Central memory CD8-positive, alpha-beta T cell (primary cell): ENCODE measurements at regions not wholly inside any gene's neighbourhood (a gene's known extent, or its start where the extent isn't known, plus 50 kb on each side); places are given as distances from the start of the nearest gene placed in this dataset.

Experiments
- ATAC-seq: fragments of 150-1000 bp; cut with Tn5 transposase; replicated peaks from 2 replicates; pipeline ENCODE4 v1.10.0; 2022; ENCODE audit warnings: mild to moderate bottlenecking, moderate FRiP score, moderate number of reproducible peaks; ENCODE audit not compliant: poor library complexity, severe bottlenecking; ENCODE audit errors: extremely low read depth
- DNase-seq, 2 donors: peaks; one replicate each; pipeline ENCODE4 v3.0.0; 2021; ENCODE audit warnings: low spot score in 2 of 2
- H3K27ac Mint-ChIP-seq: one replicate; pipeline ENCODE4 v1.8.0; 2022; ENCODE audit warnings: low read depth, mild to moderate bottlenecking, moderate library complexity, mixed read lengths
- H3K27me3 Mint-ChIP-seq: one replicate; pipeline ENCODE4 v1.8.0; 2022; ENCODE audit warnings: mixed read lengths
- H3K36me3 Mint-ChIP-seq: one replicate; pipeline ENCODE4 v1.8.0; 2022; ENCODE audit warnings: mild to moderate bottlenecking, moderate library complexity, mixed read lengths; ENCODE audit not compliant: insufficient read depth
- H3K4me1 Mint-ChIP-seq: one replicate; pipeline ENCODE4 v1.8.0; 2022; ENCODE audit warnings: mixed read lengths
- H3K4me3 Mint-ChIP-seq: one replicate; pipeline ENCODE4 v1.8.0; 2022; ENCODE audit warnings: mild to moderate bottlenecking, moderate library complexity, mixed read lengths
- H3K9me3 Mint-ChIP-seq: one replicate; pipeline ENCODE4 v1.8.0; 2022; ENCODE audit warnings: mixed read lengths

DNA sequence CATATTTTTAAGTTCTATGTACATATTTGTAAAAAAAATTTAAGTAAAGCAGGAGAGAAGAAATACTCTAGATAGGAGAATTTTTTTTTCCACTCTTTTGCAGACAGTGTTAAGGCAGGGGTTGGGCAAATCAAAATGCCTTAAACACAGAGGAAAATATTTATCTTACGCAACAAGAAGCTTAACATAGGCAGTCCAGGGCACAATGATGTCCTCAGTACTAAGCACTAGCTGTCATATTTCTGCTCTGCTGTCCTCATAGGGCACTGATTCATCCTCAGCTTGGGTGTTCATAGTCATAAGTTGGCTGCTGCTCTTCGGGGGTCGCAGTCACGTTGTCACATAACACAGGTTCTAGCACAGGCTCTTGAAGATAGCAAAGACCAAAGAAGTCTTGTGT lies 247.4 kb downstream of the PTBP2 start:
- ATAC-seq, result no peak
- no peak overlapping the region for H3K4me3 Mint-ChIP-seq
- peaks cover 42% of the 10 kb centered on the region for H3K27me3 Mint-ChIP-seq

DNA sequence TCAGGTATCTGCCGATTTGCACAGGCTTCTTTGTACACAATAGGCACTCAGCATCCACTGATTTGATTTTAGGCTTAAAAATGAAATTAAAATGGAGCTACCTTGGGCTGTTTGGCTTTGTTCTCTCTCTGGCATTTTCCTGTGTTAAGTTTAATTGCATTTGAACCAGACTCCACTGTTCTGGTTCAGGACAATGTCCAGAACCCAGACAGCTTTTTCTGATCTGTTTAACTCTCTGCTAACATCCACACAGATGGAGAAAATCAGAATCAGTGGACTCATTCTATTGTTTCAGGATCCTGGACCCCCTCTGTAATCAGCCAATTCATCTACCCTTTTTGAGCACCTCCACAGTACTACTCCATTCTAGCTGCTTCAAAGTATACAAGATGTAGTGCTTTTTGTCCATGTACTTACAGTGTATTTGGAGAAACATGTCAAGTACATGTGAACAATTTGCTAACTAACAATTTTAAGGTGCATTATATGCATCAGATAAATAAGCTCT lies 248.1 kb downstream of the PTBP2 start:
- Mint-ChIP-seq H3K9me3 (no peaks in the 10 kb centered on the region), H3K27ac (no peak overlapping the region), H3K4me1 (no peaks in the 10 kb centered on the region), H3K27me3 (peaks cover 46% of the 10 kb centered on the region), H3K4me3 (no peak overlapping the region), H3K36me3 (no peaks in the 10 kb centered on the region)
- ATAC-seq (no peak), DNase-seq (no peak)

More for the DNA sequence above, 247.4 kb downstream of the PTBP2 start:
- no peak for DNase-seq
- no peak overlapping the region for H3K27ac Mint-ChIP-seq
- no peaks in the 10 kb centered on the region for H3K36me3 Mint-ChIP-seq
- H3K4me1 Mint-ChIP-seq, result no peaks in the 10 kb centered on the region
- no peaks in the 10 kb centered on the region for H3K9me3 Mint-ChIP-seq

DNA sequence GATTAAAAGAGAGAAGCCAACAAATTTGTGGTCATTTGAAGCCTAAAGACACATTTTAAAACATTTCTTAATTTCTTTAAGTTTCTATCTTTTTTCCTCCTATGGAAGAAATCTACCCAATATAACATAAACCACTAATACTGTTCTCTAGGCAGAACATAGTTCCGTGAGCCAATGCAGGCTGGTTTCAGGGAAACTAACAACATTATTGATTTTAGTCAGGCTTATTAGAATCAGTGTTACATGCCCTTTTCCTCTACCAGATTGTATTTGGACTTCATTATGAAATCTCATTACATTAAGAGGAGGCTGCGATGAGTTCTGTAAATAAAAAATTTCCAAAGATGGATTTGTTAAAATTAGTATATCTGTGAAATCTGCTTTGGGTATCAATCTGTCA lies 249.9 kb downstream of the PTBP2 start:
- Mint-ChIP-seq H3K4me3 (no peak overlapping the region), H3K4me1 (no peaks in the 10 kb centered on the region), H3K27me3 (peaks cover 62% of the 10 kb centered on the region), H3K36me3 (no peaks in the 10 kb centered on the region), H3K9me3 (no peaks in the 10 kb centered on the region), H3K27ac (no peak overlapping the region)
- DNase-seq (no peak), ATAC-seq (no peak)

DNA sequence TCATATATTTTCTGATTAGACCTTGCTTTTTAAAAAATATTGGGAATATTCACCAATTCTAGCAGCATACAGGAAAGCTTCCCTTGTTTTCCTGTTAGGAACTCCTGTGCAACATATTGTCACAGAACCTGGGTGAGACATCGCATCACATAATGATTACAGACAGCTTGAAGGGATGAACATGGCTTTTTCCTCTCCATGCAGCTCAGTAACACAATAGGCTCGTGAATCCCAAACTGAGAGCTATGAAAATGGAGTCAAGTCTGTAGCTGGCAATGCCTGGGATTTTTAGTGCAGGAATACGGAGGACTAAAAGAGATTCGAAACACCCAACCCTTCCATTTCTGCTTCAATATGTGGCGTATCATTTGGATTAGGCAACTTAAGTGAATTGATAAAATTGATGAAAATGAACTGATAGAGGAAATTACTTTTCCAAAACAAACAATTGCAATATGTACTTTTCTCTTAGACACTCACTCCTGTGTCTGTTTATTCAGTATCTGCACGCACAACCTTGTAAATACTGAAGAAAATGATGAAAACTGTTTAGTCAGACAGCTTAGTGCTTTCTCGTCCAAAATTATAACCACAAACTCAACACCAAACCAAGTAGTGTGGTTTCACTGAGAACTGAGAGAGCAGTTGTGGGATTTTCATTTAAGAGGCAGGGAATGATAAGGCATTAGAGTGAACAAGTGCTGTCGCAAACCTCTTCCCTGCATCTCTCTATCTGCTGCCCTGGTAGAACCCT lies 250.4 kb downstream of the PTBP2 start:
- Mint-ChIP-seq H3K27ac (no peak overlapping the region), H3K9me3 (no peaks in the 10 kb centered on the region), H3K36me3 (no peaks in the 10 kb centered on the region), H3K4me1 (no peaks in the 10 kb centered on the region), H3K4me3 (no peak overlapping the region), H3K27me3 (peaks cover 66% of the 10 kb centered on the region)
- DNase-seq (no peak), ATAC-seq (no peak)

DNA sequence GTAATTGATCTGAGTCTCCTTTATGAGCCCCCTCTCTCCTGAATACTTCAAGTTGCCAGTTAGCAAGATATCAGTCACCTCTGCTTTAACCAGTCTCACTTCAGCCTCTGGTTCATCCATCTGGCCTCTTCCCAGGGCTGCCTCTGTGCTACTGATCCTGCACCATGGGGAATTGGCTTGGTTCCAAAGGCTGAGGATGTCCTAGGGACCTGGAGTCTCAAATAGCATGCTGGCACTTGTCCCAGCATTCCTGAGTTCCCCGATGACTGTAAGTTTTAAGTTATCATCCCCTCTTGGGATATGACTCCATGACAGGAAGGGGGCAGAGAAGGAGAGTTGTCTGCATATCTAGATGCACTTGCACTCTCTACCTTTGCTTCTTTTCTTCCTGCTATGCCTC lies 252.0 kb downstream of the PTBP2 start:
- no peaks in the 10 kb centered on the region for H3K4me1 Mint-ChIP-seq
- H3K36me3 Mint-ChIP-seq, result no peaks in the 10 kb centered on the region
- no peak for DNase-seq
- peaks cover 69% of the 10 kb centered on the region for H3K27me3 Mint-ChIP-seq
- no peak overlapping the region for H3K27ac Mint-ChIP-seq
- ATAC-seq, result no peak
- no peak overlapping the region for H3K4me3 Mint-ChIP-seq
- no peaks in the 10 kb centered on the region for H3K9me3 Mint-ChIP-seq

DNA sequence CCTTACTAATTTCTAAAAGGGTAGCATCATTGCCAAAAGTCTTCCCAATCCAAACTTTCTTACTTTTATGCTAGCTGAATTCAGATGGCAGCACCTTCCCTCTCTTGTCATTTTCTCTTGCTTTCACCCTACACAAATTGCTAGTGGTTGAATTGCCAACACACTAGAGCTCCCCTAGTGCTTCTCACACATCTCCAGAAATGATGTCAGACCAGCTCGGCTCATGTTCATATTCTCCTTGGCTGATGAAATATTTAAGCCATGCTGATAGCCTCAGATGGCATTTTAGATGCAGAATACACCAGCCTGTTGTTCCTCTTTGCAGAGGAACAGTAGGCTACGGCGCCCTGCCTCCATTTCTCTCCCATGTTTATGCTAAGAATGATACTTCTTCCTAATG lies 256.9 kb downstream of the PTBP2 start:
- Mint-ChIP-seq H3K9me3 (no peaks in the 10 kb centered on the region), H3K4me1 (no peaks in the 10 kb centered on the region), H3K36me3 (no peaks in the 10 kb centered on the region), H3K27me3 (peaks cover 54% of the 10 kb centered on the region), H3K27ac (no peak overlapping the region), H3K4me3 (no peak overlapping the region)
- DNase-seq, result no peak
- no peak for ATAC-seq

DNA sequence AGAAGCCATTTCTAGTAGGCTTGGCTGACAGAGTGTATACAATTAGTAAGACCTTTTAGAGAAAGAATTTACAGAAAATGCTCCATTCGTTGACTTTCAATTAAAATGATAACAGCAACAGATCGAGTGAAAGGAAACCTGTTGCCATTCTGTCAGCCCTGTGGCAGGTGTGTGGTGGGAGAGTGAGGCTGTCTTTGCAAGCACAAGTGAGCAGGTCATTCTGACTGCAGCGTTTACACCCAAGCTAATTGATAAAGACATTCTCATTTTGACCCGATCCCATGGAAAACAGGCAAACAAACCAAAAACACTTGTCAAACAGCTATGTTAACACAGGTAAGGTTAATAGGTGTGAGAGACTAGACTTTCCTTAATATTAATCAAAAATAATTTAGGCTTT lies 257.3 kb downstream of the PTBP2 start:
- Mint-ChIP-seq H3K27ac (no peak overlapping the region), H3K36me3 (no peaks in the 10 kb centered on the region), H3K4me3 (no peak overlapping the region), H3K9me3 (no peaks in the 10 kb centered on the region), H3K27me3 (peaks cover 49% of the 10 kb centered on the region), H3K4me1 (no peaks in the 10 kb centered on the region)
- DNase-seq (no peak), ATAC-seq (no peak)

DNA sequence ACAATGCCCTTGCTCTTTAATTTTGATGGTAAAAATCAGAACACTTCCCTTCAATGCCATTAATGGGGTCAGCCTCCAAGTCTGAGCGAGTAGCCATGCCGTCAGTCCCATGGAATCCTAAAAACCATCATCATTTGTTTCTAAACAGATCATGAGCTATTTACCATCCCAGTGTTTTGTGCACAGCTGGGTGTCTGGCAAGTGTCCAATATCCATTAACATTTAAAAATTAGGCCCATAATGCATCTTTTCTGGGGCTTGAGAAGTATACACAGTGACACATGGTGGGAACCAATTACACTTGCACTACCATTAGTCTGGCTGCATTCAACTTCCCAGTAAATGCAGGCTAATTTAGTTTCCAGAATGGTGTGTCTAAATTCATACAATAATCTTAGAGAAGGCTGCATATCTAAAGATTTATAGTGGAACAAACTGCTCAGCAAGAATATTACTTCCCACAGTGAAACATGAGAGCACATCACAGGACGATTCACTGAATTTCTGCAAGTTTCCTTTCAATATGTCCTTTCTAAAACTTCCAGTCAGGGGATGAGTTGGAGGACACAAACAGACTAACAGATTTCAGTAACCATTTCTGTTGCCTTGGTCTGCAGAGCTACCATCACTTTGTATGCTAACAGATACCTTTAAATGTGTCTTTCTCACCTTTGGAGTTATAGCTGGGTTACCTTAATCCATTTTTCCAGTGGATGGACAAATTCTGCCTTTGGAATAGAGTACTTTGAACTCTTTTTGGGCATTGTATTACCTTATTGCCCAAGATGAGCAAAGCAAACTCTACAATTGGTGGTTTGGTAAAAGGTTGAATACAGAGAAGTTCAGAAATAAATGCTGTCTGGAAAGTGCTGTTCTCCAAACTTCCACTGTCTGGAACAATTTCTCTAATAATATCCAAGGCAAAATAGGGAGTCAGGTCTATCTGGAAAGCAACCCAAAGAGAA lies 258.0 kb downstream of the PTBP2 start:
- ATAC-seq (no peak), DNase-seq (no peak)
- Mint-ChIP-seq H3K4me3 (no peak overlapping the region), H3K9me3 (no peaks in the 10 kb centered on the region), H3K27ac (no peak overlapping the region), H3K27me3 (peaks cover 44% of the 10 kb centered on the region), H3K36me3 (no peaks in the 10 kb centered on the region), H3K4me1 (no peaks in the 10 kb centered on the region)

DNA sequence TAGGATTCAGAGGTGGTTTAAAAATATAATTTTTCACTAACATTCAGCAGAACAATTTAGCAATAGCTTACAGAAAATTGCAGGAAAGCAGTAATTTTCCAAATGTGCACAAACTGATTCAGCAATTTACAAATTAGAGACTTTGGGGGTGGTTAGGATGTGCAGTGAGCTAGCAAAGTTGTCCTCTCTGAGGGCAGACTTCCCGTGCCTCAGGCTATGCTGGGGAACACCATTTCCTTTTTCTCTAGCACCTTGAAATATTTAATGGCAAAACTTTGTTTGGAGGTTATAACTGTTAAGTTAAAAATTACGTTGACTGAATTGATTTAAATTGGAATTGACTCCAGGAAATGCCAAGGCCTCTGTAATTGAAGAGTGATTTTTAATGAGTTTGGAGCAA lies 258.9 kb downstream of the PTBP2 start:
- ATAC-seq, result no peak
- Mint-ChIP-seq H3K27me3 (peaks cover 38% of the 10 kb centered on the region), H3K9me3 (no peaks in the 10 kb centered on the region), H3K36me3 (no peaks in the 10 kb centered on the region), H3K4me1 (no peaks in the 10 kb centered on the region), H3K27ac (no peak overlapping the region), H3K4me3 (no peak overlapping the region)
- no peak for DNase-seq

DNA sequence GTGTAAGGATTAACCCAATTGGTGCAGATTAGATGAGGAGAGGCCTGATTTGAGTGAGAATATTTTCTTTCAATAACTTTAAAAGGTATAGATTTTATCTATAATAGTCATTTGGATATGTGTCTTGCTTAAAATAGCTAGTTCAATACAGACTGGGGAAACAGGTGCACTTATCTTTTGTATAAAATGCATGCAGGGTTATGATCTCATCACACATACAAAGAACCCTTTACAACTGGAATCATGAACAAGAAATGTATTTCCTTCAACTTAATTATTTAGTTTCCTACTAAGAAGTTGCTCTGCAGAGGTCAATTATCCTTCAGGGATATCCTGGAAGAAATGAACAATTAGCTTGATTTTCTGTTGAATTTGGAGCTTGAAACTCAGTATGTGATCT lies 259.6 kb downstream of the PTBP2 start:
- Mint-ChIP-seq H3K4me1 (no peaks in the 10 kb centered on the region), H3K27me3 (peaks cover 31% of the 10 kb centered on the region), H3K4me3 (no peak overlapping the region), H3K9me3 (no peaks in the 10 kb centered on the region), H3K27ac (no peak overlapping the region), H3K36me3 (no peaks in the 10 kb centered on the region)
- DNase-seq, result no peak
- ATAC-seq, result no peak

DNA sequence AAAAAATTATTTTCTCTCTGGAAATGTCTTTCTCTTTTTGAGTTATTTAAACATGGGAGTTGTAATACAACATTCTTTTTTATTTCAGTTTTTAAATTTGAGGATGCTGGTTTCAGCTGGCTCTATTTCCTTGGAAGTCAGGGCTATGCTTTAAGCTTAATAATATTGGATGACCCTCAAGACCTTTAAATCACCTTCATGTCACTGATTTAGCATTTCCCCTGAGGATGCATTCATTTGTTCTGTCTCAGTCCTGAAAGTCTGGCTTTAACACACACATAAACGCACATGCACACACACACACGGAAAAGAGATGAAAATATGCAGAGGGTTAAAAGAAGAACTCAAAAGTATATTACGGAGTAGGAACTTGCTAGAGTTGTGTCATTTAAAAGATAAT lies 260.5 kb downstream of the PTBP2 start:
- H3K4me1 Mint-ChIP-seq, result no peaks in the 10 kb centered on the region
- no peaks in the 10 kb centered on the region for H3K9me3 Mint-ChIP-seq
- H3K36me3 Mint-ChIP-seq, result no peaks in the 10 kb centered on the region
- no peak overlapping the region for H3K27ac Mint-ChIP-seq
- H3K27me3 Mint-ChIP-seq, result peaks cover 21% of the 10 kb centered on the region
- no peak overlapping the region for H3K4me3 Mint-ChIP-seq
- ATAC-seq, result no peak
- DNase-seq, result no peak

DNA sequence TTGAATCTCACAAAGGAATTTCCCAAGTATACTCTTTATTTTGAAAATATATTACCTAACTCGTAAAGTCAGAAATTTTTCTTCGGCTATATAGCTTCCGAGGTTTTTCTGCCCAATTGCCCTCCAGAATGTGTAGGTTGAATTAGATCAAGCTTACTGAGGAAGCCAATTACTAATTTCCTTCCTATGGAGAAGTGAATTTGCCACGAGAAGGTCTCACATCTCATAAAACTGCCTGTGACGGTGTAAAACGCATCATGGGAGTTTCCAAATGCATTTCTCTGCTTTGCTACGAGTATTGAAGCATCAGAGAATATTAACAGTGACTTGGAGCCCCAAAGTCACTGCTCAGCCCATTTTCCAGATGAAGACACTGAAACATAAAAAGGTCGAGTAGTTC lies 262.3 kb downstream of the PTBP2 start:
- Mint-ChIP-seq H3K27me3 (peaks cover 24% of the 10 kb centered on the region), H3K9me3 (no peaks in the 10 kb centered on the region), H3K4me1 (no peaks in the 10 kb centered on the region), H3K27ac (no peak overlapping the region), H3K4me3 (no peak overlapping the region), H3K36me3 (no peaks in the 10 kb centered on the region)
- ATAC-seq (no peak), DNase-seq (no peak)
